ENCODE measurements at regions not wholly inside any gene's neighbourhood (a gene's known extent, or its start where the extent isn't known, plus 50 kb on each side); places are given as distances from the start of the nearest gene placed in this dataset.

DNA sequence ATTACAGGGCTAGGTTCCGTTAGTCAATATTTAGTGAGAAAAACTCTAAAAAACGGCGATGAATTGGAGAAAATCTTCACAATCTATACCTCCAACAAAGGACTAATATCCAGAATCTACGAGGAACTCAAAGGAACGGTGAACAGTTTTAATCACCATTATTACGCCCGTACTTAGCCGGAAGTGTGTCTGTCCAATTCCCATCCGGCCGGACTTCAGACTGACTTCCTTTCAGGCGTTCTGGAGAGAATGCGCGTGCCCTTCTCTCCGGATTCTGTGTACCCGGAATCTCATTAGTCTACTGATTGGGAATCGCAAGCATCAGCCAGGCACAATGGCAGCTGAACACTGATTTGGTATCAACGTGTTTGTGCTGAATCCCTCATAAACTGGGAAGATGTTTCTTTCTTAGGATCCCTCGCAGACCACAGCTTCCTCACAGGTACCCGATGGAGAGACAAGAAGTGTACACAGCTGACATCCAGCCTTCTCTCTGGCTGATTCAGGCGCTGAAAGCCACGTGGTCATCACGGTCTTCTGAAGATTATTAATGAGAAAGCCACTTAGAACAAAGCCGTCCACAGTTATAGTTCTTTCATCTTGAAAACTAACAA is 239.9 kb downstream of the ZNF516 start:
- no peak for TF ChIP-seq CTCF (conservative IDR thresholded peaks at IDR 0.05; ENCODE audit: low read length)
- H3K4me3 ChIP-seq (ENCODE audit: low read length): no peak overlapping the region
- no peak for DNase-seq (ENCODE audit: low read depth)

- TF ChIP-seq CTCF (conservative IDR thresholded peaks at IDR 0.05; ENCODE audit: low read length): peak; percentile 62
- H3K4me3 ChIP-seq (ENCODE audit: low read length): no peak overlapping the region
- peak; percentile 10 for DNase-seq (ENCODE audit: low read depth)
Measured at GRCh38 chr18:76252880-76253279, 242.2 kb downstream of the ZNF516 start.

DNA sequence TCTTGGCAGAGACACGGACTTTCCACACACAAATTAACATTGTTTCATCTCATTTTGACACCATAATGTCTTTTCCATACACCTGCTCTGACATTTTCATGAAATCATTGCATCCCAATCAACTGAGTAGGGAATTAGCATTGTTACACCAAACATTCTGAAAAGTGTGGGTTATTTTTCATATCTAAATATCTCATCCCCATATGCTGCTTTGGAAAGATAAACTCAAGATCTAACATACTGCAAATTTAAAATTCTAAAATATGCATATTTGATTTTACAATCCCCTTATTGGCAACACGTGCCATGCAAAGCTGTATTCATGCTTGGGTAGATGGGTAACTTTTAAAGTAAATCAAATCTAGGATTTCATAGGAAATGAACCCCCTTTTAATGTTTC is 242.9 kb downstream of the ZNF516 start:
- H3K4me3 ChIP-seq (ENCODE audit: low read length): no peak overlapping the region
- no peak for DNase-seq (ENCODE audit: low read depth)
- no peak for TF ChIP-seq CTCF (conservative IDR thresholded peaks at IDR 0.05; ENCODE audit: low read length)

DNA sequence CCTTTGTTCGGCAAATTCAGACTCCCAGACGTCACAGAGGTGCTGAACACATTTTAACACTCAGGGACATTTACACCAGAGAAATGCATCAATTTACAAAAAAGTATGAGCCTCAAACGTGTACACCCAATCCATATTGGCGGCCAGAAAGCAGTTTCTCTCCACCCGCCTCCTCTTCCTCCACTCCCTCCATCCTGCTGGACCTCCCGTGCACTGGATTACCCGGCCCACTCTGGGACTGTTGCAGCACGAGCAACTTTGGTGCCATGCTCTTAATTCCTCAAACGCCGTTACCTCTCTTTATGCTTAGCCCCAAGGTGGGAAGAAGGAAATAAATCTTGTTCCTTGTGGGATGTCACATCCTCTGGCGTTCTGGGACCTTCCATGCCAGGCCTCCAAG is 243.4 kb downstream of the ZNF516 start:
- no peak overlapping the region for H3K4me3 ChIP-seq (ENCODE audit: low read length)
- no peak for DNase-seq (ENCODE audit: low read depth)
- TF ChIP-seq CTCF (conservative IDR thresholded peaks at IDR 0.05; ENCODE audit: low read length): no peak

DNA sequence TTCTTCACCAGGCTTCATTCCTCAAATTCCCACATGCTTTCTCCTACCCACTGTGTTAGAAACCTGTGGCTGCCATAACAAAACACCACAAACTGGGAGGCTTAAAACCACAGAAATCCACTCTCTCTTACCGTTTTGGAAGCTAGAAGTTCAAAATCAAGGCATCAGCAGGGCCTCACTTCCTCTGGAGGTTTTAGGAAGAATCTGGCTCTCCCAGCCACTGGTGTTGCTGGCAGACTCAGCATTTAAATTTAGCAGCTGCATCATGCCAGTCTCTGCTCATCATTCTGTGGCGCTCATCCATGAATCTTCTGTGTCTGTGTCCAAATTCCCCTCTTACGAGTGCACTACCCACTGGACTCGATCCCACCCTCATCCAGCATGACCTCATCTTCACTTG is 248.5 kb downstream of the ZNF516 start:
- H3K4me3 ChIP-seq (ENCODE audit: low read length): no peak overlapping the region
- no peak for TF ChIP-seq CTCF (conservative IDR thresholded peaks at IDR 0.05; ENCODE audit: low read length)

DNA sequence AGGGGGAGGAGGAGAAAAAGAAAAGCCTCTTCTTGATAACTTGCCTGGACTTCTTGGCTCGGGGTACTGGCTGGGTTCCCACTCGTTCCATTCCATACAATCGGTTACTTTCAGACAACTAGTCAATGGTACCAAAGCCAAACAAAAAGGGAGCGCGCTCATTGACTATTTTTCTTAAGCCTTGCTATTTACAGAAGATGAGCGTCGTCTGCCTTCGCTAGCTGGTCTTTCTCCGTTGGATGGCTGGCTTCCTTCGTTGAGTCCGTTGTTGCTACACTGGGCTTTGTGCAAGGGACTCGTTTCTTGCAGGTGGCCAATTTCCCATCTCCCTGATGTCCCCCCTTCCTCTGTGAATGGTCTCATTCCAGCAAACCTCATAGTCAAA is 260.4 kb downstream of the ZNF516 start:
- no peak for TF ChIP-seq CTCF (conservative IDR thresholded peaks at IDR 0.05; ENCODE audit: low read length)
- no peak overlapping the region for H3K4me3 ChIP-seq (ENCODE audit: low read length)
- no peak for DNase-seq (ENCODE audit: low read depth)

More for the DNA sequence above, 248.5 kb downstream of the ZNF516 start:
- peak; percentile 66 for DNase-seq (ENCODE audit: low read depth)

DNA sequence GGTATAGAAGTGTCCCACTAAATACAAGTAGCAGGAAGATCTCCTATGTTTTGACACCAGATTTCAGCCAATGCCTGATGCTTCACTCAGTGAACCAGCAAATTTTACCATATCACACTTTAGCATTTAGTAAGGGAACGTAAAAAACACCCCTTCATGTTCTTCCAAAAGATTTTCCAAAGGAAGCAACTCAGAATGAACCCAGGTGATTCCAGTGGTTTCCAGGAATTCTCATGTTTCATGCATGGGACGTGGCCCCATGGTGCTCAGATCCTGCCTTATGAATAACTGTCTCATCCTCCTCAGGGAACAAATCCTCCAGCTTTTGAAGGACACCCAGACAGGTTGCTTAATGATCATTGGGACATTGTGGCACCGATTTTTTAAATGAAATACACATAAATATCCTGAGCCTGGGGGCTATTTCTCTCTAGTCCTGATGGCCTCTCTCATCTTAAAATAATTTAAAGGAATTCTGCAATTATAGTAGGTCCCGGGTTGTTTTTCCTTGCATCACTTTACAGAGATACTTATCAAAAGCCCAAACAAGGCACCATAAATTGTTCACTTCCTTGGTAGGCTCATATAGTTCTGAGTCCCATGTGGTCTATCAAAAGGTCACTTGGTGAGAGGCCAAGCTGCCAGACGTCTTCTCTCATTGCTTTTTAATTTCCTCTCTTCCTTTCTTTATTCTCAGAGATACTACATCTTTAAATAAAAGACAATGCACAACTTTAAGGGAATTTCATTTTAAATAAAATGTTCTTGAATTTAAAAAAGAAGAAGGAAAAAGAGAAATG is 261.0 kb downstream of the ZNF516 start:
- no peak for TF ChIP-seq CTCF (conservative IDR thresholded peaks at IDR 0.05; ENCODE audit: low read length)

More for the DNA sequence above, 261.0 kb downstream of the ZNF516 start:
- no peak for DNase-seq (ENCODE audit: low read depth)
- no peak overlapping the region for H3K4me3 ChIP-seq (ENCODE audit: low read length)

Measured in AG10803 (cell line).